Neuronal stem cell (in vitro differentiated cells): ENCODE measurements at regions not wholly inside any gene's neighbourhood (a gene's known extent, or its start where the extent isn't known, plus 50 kb on each side); places are given as distances from the start of the nearest gene placed in this dataset.
A peak's percentile ranks its signal among the peaks of the same experiment; 100 is the strongest.
"Not testable (repeated sequence)": the region's sequence is repeated elsewhere in the genome, so short reads cannot be mapped to it uniquely, and the experiment has no call there.

Experiments
- DNase-seq: peaks from one replicate; pipeline ENCODE4 v3.0.0-alpha.2; 2013; ENCODE audit warnings: low spot score
- H2AFZ ChIP-seq: one replicate; pipeline ENCODE4 v1.6.1; 2013; ENCODE audit warnings: mild to moderate bottlenecking, low read length, inconsistent platforms
- H2AK5ac ChIP-seq: 2 replicates; pipeline ENCODE4 v1.6.1; 2013; ENCODE audit warnings: low read depth, mild to moderate bottlenecking, inconsistent platforms, low read length, moderate library complexity, mixed read lengths
- H2BK120ac ChIP-seq: 2 replicates; pipeline ENCODE4 v1.6.1; 2013; ENCODE audit warnings: low read depth, mild to moderate bottlenecking, inconsistent platforms, low read length, moderate library complexity, mixed read lengths
- H2BK12ac ChIP-seq: one replicate; pipeline ENCODE4 v1.6.1; 2013; ENCODE audit warnings: low read length, inconsistent platforms
- H2BK15ac ChIP-seq: 2 replicates; pipeline ENCODE4 v1.6.1; 2013; ENCODE audit warnings: mild to moderate bottlenecking, low read length, inconsistent platforms, mixed read lengths
- H2BK5ac ChIP-seq: one replicate; pipeline ENCODE4 v1.6.1; 2013; ENCODE audit warnings: inconsistent platforms, mild to moderate bottlenecking, low read length, moderate library complexity
- H3K14ac ChIP-seq: one replicate; pipeline ENCODE4 v1.6.1; 2013; ENCODE audit warnings: low read length, inconsistent platforms
- H3K18ac ChIP-seq: 2 replicates; pipeline ENCODE4 v1.6.1; 2013; ENCODE audit warnings: low read length, inconsistent platforms
- H3K23ac ChIP-seq: 2 replicates; pipeline ENCODE4 v1.6.1; 2013; ENCODE audit warnings: low read depth, mild to moderate bottlenecking, mixed read lengths, low read length, inconsistent platforms; ENCODE audit not compliant: poor library complexity
- H3K27ac ChIP-seq: replicated peaks from 3 replicates; pipeline ENCODE4 v1.5.1; 2013; ENCODE audit warnings: low read length, inconsistent platforms
- H3K27me3 ChIP-seq, 3 experiments: 2 replicates each; pipeline ENCODE4 v1.6.1; 2013; ENCODE audit warnings: low read length in 3 of 3, mild to moderate bottlenecking in 2 of 3, inconsistent platforms in 1 of 3, low read depth in 1 of 3, mixed read lengths in 1 of 3, moderate library complexity in 1 of 3; ENCODE audit not compliant: control insufficient read depth in 3 of 3, insufficient read depth in 3 of 3
- H3K36me3 ChIP-seq, 2 donors: replicated peaks in 1 of 2; 2 replicates each; pipeline ENCODE4 v1.6.1; 2013; ENCODE audit warnings: low read length in 2 of 2; ENCODE audit not compliant: control insufficient read depth in 2 of 2, insufficient read depth in 2 of 2
- H3K4ac ChIP-seq: 2 replicates; pipeline ENCODE4 v1.6.1; 2013; ENCODE audit warnings: inconsistent platforms, mild to moderate bottlenecking, low read length, moderate library complexity
- H3K4me1 ChIP-seq, 2 donors: 1 replicate in 1 of 2; 2 replicates in 1 of 2; pipeline ENCODE4 v1.6.1; 2013; ENCODE audit warnings: low read length in 2 of 2, low read depth in 1 of 2; ENCODE audit not compliant: control insufficient read depth in 2 of 2, insufficient read depth in 1 of 2
- H3K4me2 ChIP-seq: one replicate; pipeline ENCODE4 v1.6.1; 2013; ENCODE audit warnings: mild to moderate bottlenecking, low read length, inconsistent platforms; ENCODE audit not compliant: insufficient read depth, poor library complexity, severe bottlenecking
- H3K4me3 ChIP-seq, 2 donors: 2 replicates each; pipeline ENCODE4 v1.5.1; 2013; ENCODE audit warnings: low read length in 2 of 2, mild to moderate bottlenecking in 2 of 2, inconsistent platforms in 1 of 2, moderate library complexity in 1 of 2
- H3K79me1 ChIP-seq: one replicate; pipeline ENCODE4 v1.6.1; 2013; ENCODE audit warnings: low read depth, mild to moderate bottlenecking, inconsistent platforms, low read length, moderate library complexity
- H3K9ac ChIP-seq: one replicate; pipeline ENCODE4 v1.6.1; 2013; ENCODE audit warnings: mild to moderate bottlenecking, low read depth, low read length, inconsistent platforms; ENCODE audit not compliant: poor library complexity
- H3K9me3 ChIP-seq, 2 donors: replicated peaks in 1 of 2; 2 replicates each; pipeline versions ENCODE3 to v1.6.1; 2013; ENCODE audit warnings: low read length in 2 of 2, mild to moderate bottlenecking in 2 of 2, inconsistent platforms in 1 of 2, low read depth in 1 of 2, mixed read lengths in 1 of 2, moderate library complexity in 1 of 2; ENCODE audit not compliant: control insufficient read depth in 2 of 2, insufficient read depth in 1 of 2
- H4K8ac ChIP-seq: one replicate; pipeline ENCODE4 v1.6.1; 2013; ENCODE audit warnings: low read depth, mild to moderate bottlenecking, inconsistent platforms, low read length, moderate library complexity
- H4K91ac ChIP-seq: one replicate; pipeline ENCODE4 v1.6.1; 2013; ENCODE audit warnings: low read length, low read depth, mild to moderate bottlenecking, inconsistent platforms; ENCODE audit not compliant: poor library complexity
- WGBS, 2 donors: extraction: QIAGEN DNeasy Blood & Tissue Kit; methylation state at CpG; one replicate each; pipeline ENCODE4 v1.1.7; 2013; ENCODE audit warnings: missing lambda C conversion rate in 2 of 2, mixed read lengths in 1 of 2; ENCODE audit not compliant: insufficient read length in 2 of 2, insufficient replicate concordance in 1 of 2; ENCODE audit errors: extremely low coverage in 2 of 2; 5-methylcytosine and 5-hydroxymethylcytosine counted together

- peak overlapping the region; percentile 20 for H4K91ac ChIP-seq
- H3K36me3 ChIP-seq, result no peaks in the 10 kb centered on the region
- H2BK12ac ChIP-seq, result peak overlapping the region; percentile 23
- peaks cover 10% of the 10 kb centered on the region for H3K79me1 ChIP-seq
- no peaks in the 10 kb centered on the region for H3K4me1 ChIP-seq
- peak overlapping the region; percentile 75 for H3K14ac ChIP-seq
- DNase-seq, result no peak
- H3K27me3 ChIP-seq, result no peaks in the 10 kb centered on the region
- no peak overlapping the region for H3K27ac ChIP-seq
- H2BK15ac ChIP-seq, result no peak overlapping the region
- no peak overlapping the region for H2AFZ ChIP-seq
- no peak overlapping the region for H2BK5ac ChIP-seq
- H3K4ac ChIP-seq, result no peak overlapping the region
- no peak overlapping the region for H2BK120ac ChIP-seq
- H3K9me3 ChIP-seq, result peaks cover 7 to 48% of the 10 kb centered on the region in 2 donors
- H3K23ac ChIP-seq, result peak overlapping the region; percentile 92
- no CpG with 5 or more reads among the region's 80 CpGs for WGBS, 2 donors
- peak overlapping the region; percentile 66 for H4K8ac ChIP-seq
- H3K4me2 ChIP-seq, result no peak overlapping the region
- peak overlapping the region; percentile 63 for H3K9ac ChIP-seq
- H2AK5ac ChIP-seq, result no peak overlapping the region
- H3K18ac ChIP-seq, result no peak overlapping the region
- H3K4me3 ChIP-seq, result peak overlapping the region in 1 of 2 donors; percentile 29
These were observed 949.2 kb downstream of the TUBA3C start for GRCh38 chr13:18232298-18232993.

- H3K18ac ChIP-seq, H3K4ac ChIP-seq, H3K14ac ChIP-seq, H2BK12ac ChIP-seq, H2AK5ac ChIP-seq, H3K23ac ChIP-seq, H2AFZ ChIP-seq, H4K91ac ChIP-seq, H2BK120ac ChIP-seq, H3K79me1 ChIP-seq, H3K4me3 ChIP-seq, H3K4me2 ChIP-seq, DNase-seq, H2BK5ac ChIP-seq, H3K9ac ChIP-seq, H3K27me3 ChIP-seq, H3K27ac ChIP-seq, H3K36me3 ChIP-seq, H3K9me3 ChIP-seq, H4K8ac ChIP-seq, H3K4me1 ChIP-seq, H2BK15ac ChIP-seq: not testable (repeated sequence)
- no CpG with 5 or more reads among the region's 3 CpGs for WGBS, 2 donors
These were observed 957.2 kb downstream of the TUBA3C start for GRCh38 chr13:18224411-18224810.

- DNase-seq, H3K27ac ChIP-seq, H3K9ac ChIP-seq, H3K36me3 ChIP-seq, H3K9me3 ChIP-seq, H3K23ac ChIP-seq, H2BK15ac ChIP-seq, H2BK12ac ChIP-seq, H3K4me2 ChIP-seq, H3K4me1 ChIP-seq, H2AK5ac ChIP-seq, H3K4ac ChIP-seq, H3K27me3 ChIP-seq, H3K18ac ChIP-seq, H3K79me1 ChIP-seq, H4K8ac ChIP-seq, H2BK5ac ChIP-seq, H3K14ac ChIP-seq, H4K91ac ChIP-seq, H3K4me3 ChIP-seq, H2AFZ ChIP-seq, H2BK120ac ChIP-seq: not testable (repeated sequence)
These were observed 966.9 kb downstream of the TUBA3C start for GRCh38 chr13:18214689-18215088.

GRCh38 chr13:18213511-18213910 is 968.1 kb downstream of the TUBA3C start:
- not testable (repeated sequence) for H3K4me2 ChIP-seq, H2BK5ac ChIP-seq, H3K18ac ChIP-seq, H2AFZ ChIP-seq, H3K23ac ChIP-seq, H2BK120ac ChIP-seq, H3K4me3 ChIP-seq, H4K8ac ChIP-seq, H2BK12ac ChIP-seq, H3K4me1 ChIP-seq, H3K79me1 ChIP-seq, H3K27me3 ChIP-seq, H3K27ac ChIP-seq, H4K91ac ChIP-seq, H2AK5ac ChIP-seq, DNase-seq, H3K9ac ChIP-seq, H2BK15ac ChIP-seq, H3K36me3 ChIP-seq, H3K14ac ChIP-seq, H3K4ac ChIP-seq, H3K9me3 ChIP-seq
- WGBS, 2 donors, result no CpG with 5 or more reads among the region's 2 CpGs
